AG10803 (cell line): ENCODE measurements at regions not wholly inside any gene's neighbourhood (a gene's known extent, or its start where the extent isn't known, plus 50 kb on each side); places are given as distances from the start of the nearest gene placed in this dataset.

Experiments used
- DNase-seq: peaks from one replicate; pipeline ENCODE4 v3.0.0; 2010; ENCODE audit warnings: low read depth
- H3K4me3 ChIP-seq: 2 replicates; pipeline ENCODE4 v1.5.1; 2011; ENCODE audit warnings: mild to moderate bottlenecking, low read length, control low read depth
- CTCF ChIP-seq: conservative IDR thresholded peaks from 2 replicates; pipeline ENCODE4 v1.5.1; 2011; ENCODE audit warnings: mild to moderate bottlenecking, low read length, control low read depth, inconsistent platforms

GRCh38 chr14:101150039-101150610, 246.6 kb upstream of the RTL1 start:
- no peak overlapping the region for H3K4me3 ChIP-seq
- TF ChIP-seq CTCF: no peak
- no peak for DNase-seq

- TF ChIP-seq CTCF: no peak
- peak overlapping the region; percentile 10; the same call in 1 of the 2 replicates for H3K4me3 ChIP-seq
- no peak for DNase-seq
These were observed 247.9 kb upstream of the RTL1 start for GRCh38 chr14:101151226-101151926.

- no peak for TF ChIP-seq CTCF
- peak overlapping the region; percentile 10; the same call in 1 of the 2 replicates for H3K4me3 ChIP-seq
- no peak for DNase-seq
These were observed 248.4 kb upstream of the RTL1 start for GRCh38 chr14:101151927-101152305.

GRCh38 chr14:101152855-101153254, 249.3 kb upstream of the RTL1 start:
- H3K4me3 ChIP-seq: no peak overlapping the region
- DNase-seq: no peak
- TF ChIP-seq CTCF: no peak

GRCh38 chr14:101153691-101154090, 250.2 kb upstream of the RTL1 start:
- no peak for DNase-seq
- no peak for TF ChIP-seq CTCF
- no peak overlapping the region for H3K4me3 ChIP-seq

- no peak for DNase-seq
- no peak for TF ChIP-seq CTCF
- H3K4me3 ChIP-seq: no peak overlapping the region
These were observed 252.1 kb upstream of the RTL1 start for GRCh38 chr14:101155575-101155974.

GRCh38 chr14:101167428-101167827, 263.9 kb upstream of the RTL1 start:
- H3K4me3 ChIP-seq: no peak overlapping the region
- no peak for DNase-seq
- TF ChIP-seq CTCF: no peak
